ENCODE measurements at regions not wholly inside any gene's neighbourhood (a gene's known extent, or its start where the extent isn't known, plus 50 kb on each side); places are given as distances from the start of the nearest gene placed in this dataset.

DNA sequence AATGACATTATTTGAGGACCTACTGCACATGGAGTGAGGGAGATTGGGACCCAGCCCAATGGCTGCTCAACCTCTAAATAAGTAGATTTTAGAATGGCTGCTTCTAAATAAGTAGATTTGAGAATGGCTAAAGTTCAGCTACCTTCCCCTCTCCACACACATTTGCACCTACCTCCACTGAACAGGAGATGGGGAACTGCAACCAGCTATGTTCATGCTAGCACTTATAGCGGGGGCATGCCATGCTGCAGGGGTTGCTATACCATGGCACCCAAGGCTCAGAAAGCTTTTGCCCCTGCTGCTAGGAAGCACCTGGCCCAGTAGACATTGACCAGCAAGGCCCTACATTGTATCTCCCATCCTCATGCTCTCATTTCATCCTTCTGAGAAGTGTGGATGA, 70.2 kb upstream of the MAOA start:
- DNase-seq (ENCODE audit: insufficient read length, low spot score) = no peak
- FAIRE-seq = no peak
- TF ChIP-seq, protein P1, sequence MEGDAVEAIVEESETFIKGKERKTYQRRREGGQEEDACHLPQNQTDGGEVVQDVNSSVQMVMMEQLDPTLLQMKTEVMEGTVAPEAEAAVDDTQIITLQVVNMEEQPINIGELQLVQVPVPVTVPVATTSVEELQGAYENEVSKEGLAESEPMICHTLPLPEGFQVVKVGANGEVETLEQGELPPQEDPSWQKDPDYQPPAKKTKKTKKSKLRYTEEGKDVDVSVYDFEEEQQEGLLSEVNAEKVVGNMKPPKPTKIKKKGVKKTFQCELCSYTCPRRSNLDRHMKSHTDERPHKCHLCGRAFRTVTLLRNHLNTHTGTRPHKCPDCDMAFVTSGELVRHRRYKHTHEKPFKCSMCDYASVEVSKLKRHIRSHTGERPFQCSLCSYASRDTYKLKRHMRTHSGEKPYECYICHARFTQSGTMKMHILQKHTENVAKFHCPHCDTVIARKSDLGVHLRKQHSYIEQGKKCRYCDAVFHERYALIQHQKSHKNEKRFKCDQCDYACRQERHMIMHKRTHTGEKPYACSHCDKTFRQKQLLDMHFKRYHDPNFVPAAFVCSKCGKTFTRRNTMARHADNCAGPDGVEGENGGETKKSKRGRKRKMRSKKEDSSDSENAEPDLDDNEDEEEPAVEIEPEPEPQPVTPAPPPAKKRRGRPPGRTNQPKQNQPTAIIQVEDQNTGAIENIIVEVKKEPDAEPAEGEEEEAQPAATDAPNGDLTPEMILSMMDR (IDR thresholded peaks at IDR 0.05; ENCODE audit: insufficient read depth, missing control alignments) = no peak

- no peak for FAIRE-seq
- TF ChIP-seq, protein P1 (IDR thresholded peaks at IDR 0.05; ENCODE audit: insufficient read depth, missing control alignments) = no peak
These were observed 69.3 kb upstream of the MAOA start for GRCh38 chrX:43586830-43587229.

GRCh38 chrX:43589735-43590134, 66.4 kb upstream of the MAOA start:
- FAIRE-seq (no peak), DNase-seq (ENCODE audit: insufficient read length, low spot score) (no peak)
- TF ChIP-seq, protein P1 (IDR thresholded peaks at IDR 0.05; ENCODE audit: insufficient read depth, missing control alignments) = no peak

More at GRCh38 chrX:43586830-43587229, 69.3 kb upstream of the MAOA start:
- no peak for DNase-seq (ENCODE audit: insufficient read length, low spot score)

DNA sequence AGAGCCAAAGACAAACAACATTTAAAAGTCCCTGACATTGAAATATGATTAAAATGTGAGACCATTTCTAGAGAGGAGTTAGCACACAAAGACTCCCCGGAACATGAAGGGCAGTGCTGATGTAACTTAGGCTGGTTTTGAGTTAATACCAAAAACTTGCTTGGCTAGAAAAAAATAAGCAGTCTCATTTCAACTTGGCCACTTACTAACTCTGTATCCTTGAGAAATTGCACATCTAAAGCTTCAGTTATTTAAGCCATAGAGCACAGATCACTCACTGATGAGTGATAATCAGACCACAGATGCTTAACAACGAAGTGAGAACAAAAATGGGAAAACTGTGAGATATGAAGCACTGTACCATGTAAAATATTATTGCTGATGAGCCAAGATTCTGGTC, 65.9 kb upstream of the MAOA start:
- FAIRE-seq = no peak
- TF ChIP-seq, protein P1 (IDR thresholded peaks at IDR 0.05; ENCODE audit: insufficient read depth, missing control alignments) = no peak
- no peak for DNase-seq (ENCODE audit: insufficient read length, low spot score)

GRCh38 chrX:43592597-43592996, 63.5 kb upstream of the MAOA start:
- DNase-seq (ENCODE audit: insufficient read length, low spot score) = no peak
- FAIRE-seq = peak; percentile 25
- TF ChIP-seq, protein P1 (IDR thresholded peaks at IDR 0.05; ENCODE audit: insufficient read depth, missing control alignments) = no peak

DNA sequence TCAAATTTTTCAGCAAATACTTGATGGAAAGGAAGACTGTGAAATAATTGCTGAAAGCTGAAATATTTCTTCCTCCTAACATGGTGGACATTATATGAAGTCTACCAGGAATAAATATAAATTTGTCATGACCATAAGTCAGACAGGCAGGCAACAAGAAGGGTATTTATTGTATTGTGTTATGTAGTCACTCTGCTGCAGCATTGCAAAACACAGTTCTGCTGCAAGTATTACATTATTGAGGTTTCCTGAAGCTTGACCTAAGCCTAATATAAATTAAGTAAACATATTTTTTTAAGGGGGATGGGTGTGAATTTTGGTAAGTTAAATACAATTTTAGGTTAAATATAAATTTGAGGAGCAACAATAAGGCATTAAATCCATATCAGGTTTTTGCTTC, 60.2 kb upstream of the MAOA start:
- FAIRE-seq = no peak
- no peak for DNase-seq (ENCODE audit: insufficient read length, low spot score)
- TF ChIP-seq, protein P1 (IDR thresholded peaks at IDR 0.05; ENCODE audit: insufficient read depth, missing control alignments) = no peak

DNA sequence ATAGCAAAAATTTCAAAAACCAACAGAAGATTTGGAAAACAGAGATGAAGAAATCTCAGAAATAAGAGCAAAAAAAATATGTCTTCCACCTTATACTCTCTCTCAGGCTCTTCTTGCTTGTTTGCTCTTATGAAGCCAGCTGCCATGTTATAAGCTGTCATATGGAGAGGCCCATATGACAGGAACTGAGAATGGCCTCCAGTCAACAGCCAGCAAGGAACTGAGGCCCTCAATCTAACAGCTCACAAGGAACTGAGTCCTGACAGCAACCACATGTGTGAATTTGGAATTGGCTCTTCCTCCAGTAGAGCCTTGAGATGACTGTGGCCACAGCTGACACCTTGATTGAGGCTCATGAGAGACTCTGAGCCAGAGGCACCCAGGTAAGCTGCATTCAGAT, 51.3 kb upstream of the MAOA start:
- DNase-seq (ENCODE audit: insufficient read length, low spot score) (no peak), FAIRE-seq (no peak)
- TF ChIP-seq, protein P1 (IDR thresholded peaks at IDR 0.05; ENCODE audit: insufficient read depth, missing control alignments) = no peak

All from D721Med (cell line).